H9 (cell line): ENCODE measurements at regions not wholly inside any gene's neighbourhood (a gene's known extent, or its start where the extent isn't known, plus 50 kb on each side); places are given as distances from the start of the nearest gene placed in this dataset.

Source experiments
- DNase-seq: peaks from one replicate; pipeline ENCODE4 v3.0.0-alpha.2; 2017
- H2AFZ ChIP-seq: one replicate; pipeline ENCODE4 v1.6.1; 2013; ENCODE audit warnings: mild to moderate bottlenecking, low read length, control low read depth, moderate library complexity
- H2AK5ac ChIP-seq: 2 replicates; pipeline ENCODE4 v1.6.1; 2013; ENCODE audit warnings: low read length, control low read depth, mixed read lengths; ENCODE audit not compliant: insufficient read length
- H2BK120ac ChIP-seq: one replicate; pipeline ENCODE4 v1.6.1; 2013; ENCODE audit warnings: low read depth, mild to moderate bottlenecking, low read length, control low read depth, inconsistent platforms; ENCODE audit not compliant: poor library complexity, severe bottlenecking
- H2BK12ac ChIP-seq: 2 replicates; pipeline ENCODE4 v1.6.1; 2013; ENCODE audit warnings: low read length, control low read depth, mixed read lengths, low read depth; ENCODE audit not compliant: insufficient read length
- H2BK15ac ChIP-seq: 2 replicates; pipeline ENCODE4 v1.6.1; 2013; ENCODE audit warnings: low read depth, low read length, control low read depth
- H2BK20ac ChIP-seq: one replicate; pipeline ENCODE4 v1.6.1; 2013; ENCODE audit warnings: low read depth, mild to moderate bottlenecking, low read length, control low read depth, inconsistent platforms; ENCODE audit not compliant: poor library complexity, severe bottlenecking
- H2BK5ac ChIP-seq: 2 replicates; pipeline ENCODE4 v1.6.1; 2013; ENCODE audit warnings: low read length, control low read depth, mixed read lengths; ENCODE audit not compliant: insufficient read length
- H3K14ac ChIP-seq: 2 replicates; pipeline ENCODE4 v1.6.1; 2013; ENCODE audit warnings: low read length, control low read depth; ENCODE audit not compliant: insufficient read depth
- H3K18ac ChIP-seq: 2 replicates; pipeline ENCODE4 v1.6.1; 2013; ENCODE audit warnings: low read depth, mild to moderate bottlenecking, mixed read lengths, low read length, control low read depth; ENCODE audit not compliant: insufficient read length
- H3K23ac ChIP-seq: 2 replicates; pipeline ENCODE4 v1.6.1; 2013; ENCODE audit warnings: low read length, control low read depth, mixed read lengths, low read depth; ENCODE audit not compliant: insufficient read length
- H3K23me2 ChIP-seq: 2 replicates; pipeline ENCODE4 v1.6.1; 2013; ENCODE audit warnings: low read depth, mild to moderate bottlenecking, mixed read lengths, low read length, control low read depth; ENCODE audit not compliant: insufficient read length, poor library complexity, severe bottlenecking
- H3K27ac ChIP-seq: 2 replicates; pipeline ENCODE4 v1.5.1; 2013; ENCODE audit warnings: low read length, control low read depth, mixed read lengths, low read depth; ENCODE audit not compliant: insufficient read length
- H3K27me3 ChIP-seq: 2 replicates; pipeline ENCODE4 v1.6.1; 2013; ENCODE audit warnings: low read length, control low read depth, inconsistent platforms; ENCODE audit not compliant: insufficient read depth
- H3K4ac ChIP-seq: 2 replicates; pipeline ENCODE4 v1.6.1; 2013; ENCODE audit warnings: low read depth, mild to moderate bottlenecking, control low read depth, inconsistent platforms, low read length, moderate library complexity
- H3K4me1 ChIP-seq: 2 replicates; pipeline ENCODE4 v1.6.1; 2013; ENCODE audit warnings: low read length, control low read depth, inconsistent platforms; ENCODE audit not compliant: insufficient read depth
- H3K4me2 ChIP-seq: 2 replicates; pipeline ENCODE4 v1.6.1; 2013; ENCODE audit warnings: low read length, control low read depth, mixed read lengths; ENCODE audit not compliant: insufficient read length, insufficient read depth
- H3K56ac ChIP-seq: 2 replicates; pipeline ENCODE4 v1.6.1; 2013; ENCODE audit warnings: low read depth, mild to moderate bottlenecking, mixed read lengths, low read length, control low read depth; ENCODE audit not compliant: insufficient read length
- H3K79me1 ChIP-seq: 2 replicates; pipeline ENCODE4 v1.6.1; 2013; ENCODE audit warnings: low read depth, mild to moderate bottlenecking, moderate library complexity, low read length, control low read depth, inconsistent platforms; ENCODE audit not compliant: insufficient read depth, poor library complexity, severe bottlenecking
- H3K79me2 ChIP-seq: 2 replicates; pipeline ENCODE4 v1.6.1; 2013; ENCODE audit warnings: low read length, control low read depth, inconsistent platforms; ENCODE audit not compliant: insufficient read depth
- H3K9ac ChIP-seq: 2 replicates; pipeline ENCODE4 v1.6.1; 2013; ENCODE audit warnings: low read length, control low read depth, mixed read lengths; ENCODE audit not compliant: insufficient read length; ENCODE audit errors: extremely low read depth
- H3K9me3 ChIP-seq: one replicate; pipeline ENCODE4 v1.6.1; 2013; ENCODE audit warnings: low read depth, low read length, inconsistent platforms; ENCODE audit not compliant: control insufficient read depth
- H3T11ph ChIP-seq: one replicate; pipeline ENCODE4 v1.6.1; 2013; ENCODE audit warnings: mild to moderate bottlenecking, low read length, control low read depth, inconsistent platforms
- H4K20me1 ChIP-seq: one replicate; pipeline ENCODE4 v1.6.1; 2013; ENCODE audit not compliant: control insufficient read depth, insufficient read length, insufficient read depth
- H4K5ac ChIP-seq: 2 replicates; pipeline ENCODE4 v1.6.1; 2013; ENCODE audit warnings: low read depth, mild to moderate bottlenecking, mixed read lengths, low read length, control low read depth; ENCODE audit not compliant: insufficient read length
- H4K8ac ChIP-seq: replicated peaks from 2 replicates; pipeline ENCODE4 v1.6.1; 2013; ENCODE audit warnings: low read length, control low read depth, mixed read lengths, low read depth; ENCODE audit not compliant: insufficient read length
- H4K91ac ChIP-seq: 2 replicates; pipeline ENCODE4 v1.6.1; 2013; ENCODE audit warnings: low read depth, mild to moderate bottlenecking, moderate library complexity, mixed read lengths, low read length, control low read depth; ENCODE audit not compliant: insufficient read length
- H3K27ac Mint-ChIP-seq, 3 experiments: 2 replicates in 2 of 3; 3 replicates in 1 of 3; pipeline ENCODE4 v1.8.0; 2020 to 2021; ENCODE audit warnings: mixed read lengths in 3 of 3, mild to moderate bottlenecking in 1 of 3, moderate library complexity in 1 of 3
- H3K27me3 Mint-ChIP-seq: 2 replicates; pipeline ENCODE4 v1.8.0; 2021; ENCODE audit warnings: low read depth, mild to moderate bottlenecking, moderate library complexity, mixed read lengths
- H3K36me3 Mint-ChIP-seq, 3 experiments: 2 replicates in 2 of 3; 3 replicates in 1 of 3; pipeline ENCODE4 v1.8.0; 2020 to 2021; ENCODE audit warnings: low read depth in 3 of 3, mixed read lengths in 3 of 3; ENCODE audit not compliant: insufficient read depth in 1 of 3
- H3K4me1 Mint-ChIP-seq, 2 experiments: 2 replicates each; pipeline ENCODE4 v1.8.0; 2020; ENCODE audit warnings: mixed read lengths in 2 of 2
- H3K4me3 Mint-ChIP-seq, 2 experiments: 2 replicates in 1 of 2; 3 replicates in 1 of 2; pipeline ENCODE4 v1.8.0; 2020 to 2021; ENCODE audit warnings: mild to moderate bottlenecking in 2 of 2, mixed read lengths in 2 of 2, moderate library complexity in 1 of 2
- H3K9me3 Mint-ChIP-seq, 2 experiments: 2 replicates in 1 of 2; 3 replicates in 1 of 2; pipeline ENCODE4 v1.8.0; 2020; ENCODE audit warnings: mild to moderate bottlenecking in 2 of 2, mixed read lengths in 2 of 2, moderate library complexity in 1 of 2
- CTCF ChIP-seq: fragments of 200-600 bp; sonication (generic); conservative IDR thresholded peaks from 3 replicates; pipeline ENCODE4 v1.8.0; 2021; ENCODE audit warnings: antibody characterized with exemption, mild to moderate bottlenecking
- WGBS: extraction: QIAGEN DNeasy Blood & Tissue Kit; methylation state at CpG from one replicate; pipeline ENCODE4 v1.1.7; 2013; ENCODE audit warnings: missing lambda C conversion rate, low lambda C conversion rate, mixed read lengths; ENCODE audit not compliant: insufficient read length; ENCODE audit errors: extremely low coverage; 5-methylcytosine and 5-hydroxymethylcytosine counted together

- H3K56ac ChIP-seq, result no peak overlapping the region
- no peak overlapping the region for H3K4ac ChIP-seq
- H4K20me1 ChIP-seq, result no peaks in the 10 kb centered on the region
- no peak overlapping the region for H2BK20ac ChIP-seq
- Mint-ChIP-seq H3K27ac (no peak overlapping the region), H3K4me3 (no peak overlapping the region), H3K36me3 (no peaks in the 10 kb centered on the region; a peak in 1 of 7 replicates), H3K9me3 (peaks cover 0 to 2% of the 10 kb centered on the region in 2 experiments; a peak in 2 of 5 replicates), H3K27me3 (no peaks in the 10 kb centered on the region), H3K4me1 (no peaks in the 10 kb centered on the region)
- H2BK120ac ChIP-seq, result no peak overlapping the region
- H3K18ac ChIP-seq, result no peak overlapping the region
- no peak overlapping the region for H2AK5ac ChIP-seq
- H3K27ac ChIP-seq, result no peak overlapping the region
- no peak overlapping the region for H3K4me2 ChIP-seq
- no peaks in the 10 kb centered on the region for H3K9me3 ChIP-seq
- no peaks in the 10 kb centered on the region for H3K27me3 ChIP-seq
- no peak overlapping the region for H3K9ac ChIP-seq
- H2BK15ac ChIP-seq, result no peak overlapping the region
- no peak overlapping the region for H4K91ac ChIP-seq
- H3K79me1 ChIP-seq, result no peaks in the 10 kb centered on the region
- H2BK12ac ChIP-seq, result no peak overlapping the region
- no peak overlapping the region for H3K23ac ChIP-seq
- H3K14ac ChIP-seq, result peak overlapping the region; percentile 57; the same call in 1 of the 2 replicates
- no peak for DNase-seq
- TF ChIP-seq CTCF, result no peak
- H2BK5ac ChIP-seq, result no peak overlapping the region
- no peak overlapping the region for H4K8ac ChIP-seq
- no CpG with 5 or more reads among the region's 10 CpGs for WGBS
- H3K79me2 ChIP-seq, result no peaks in the 10 kb centered on the region
- no peak overlapping the region for H3T11ph ChIP-seq
- H3K4me1 ChIP-seq, result no peaks in the 10 kb centered on the region
- no peak overlapping the region for H2AFZ ChIP-seq
- H3K23me2 ChIP-seq, result no peaks in the 10 kb centered on the region
- H4K5ac ChIP-seq, result no peak overlapping the region
These were observed 838.2 kb downstream of the SLITRK6 start for GRCh38 chr13:84961023-84961422.
